CD4-positive, alpha-beta T cell treated with Interleukin-12 subunit alpha and Interleukin-12 subunit beta, for 1 hour (primary cell): ENCODE measurements at regions not wholly inside any gene's neighbourhood (a gene's known extent, or its start where the extent isn't known, plus 50 kb on each side); places are given as distances from the start of the nearest gene placed in this dataset.

Experiments
- DNase-seq: peaks from one replicate; pipeline ENCODE4 v3.0.0-alpha.2; 2020

DNA sequence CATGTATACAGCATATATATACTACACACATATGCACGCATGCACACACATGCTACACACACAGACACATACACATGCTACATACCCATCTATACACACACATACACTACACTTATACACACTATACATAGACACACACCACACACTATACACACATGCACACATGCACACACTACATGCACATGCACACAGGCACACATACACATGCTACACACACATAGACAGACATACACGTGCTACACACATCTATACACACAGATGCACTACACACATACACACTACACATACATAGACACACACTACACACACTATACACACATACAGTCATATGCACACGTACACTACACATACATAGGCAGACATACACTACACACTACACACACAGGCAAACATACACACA, 51.2 kb upstream of the PRR20G start:
- DNase-seq = no peak

GRCh38 chr3:127337911-127338531, 50.2 kb upstream of the PRR20G start:
- DNase-seq = no peak
